ENCODE measurements at regions not wholly inside any gene's neighbourhood (a gene's known extent, or its start where the extent isn't known, plus 50 kb on each side); places are given as distances from the start of the nearest gene placed in this dataset.

DNA sequence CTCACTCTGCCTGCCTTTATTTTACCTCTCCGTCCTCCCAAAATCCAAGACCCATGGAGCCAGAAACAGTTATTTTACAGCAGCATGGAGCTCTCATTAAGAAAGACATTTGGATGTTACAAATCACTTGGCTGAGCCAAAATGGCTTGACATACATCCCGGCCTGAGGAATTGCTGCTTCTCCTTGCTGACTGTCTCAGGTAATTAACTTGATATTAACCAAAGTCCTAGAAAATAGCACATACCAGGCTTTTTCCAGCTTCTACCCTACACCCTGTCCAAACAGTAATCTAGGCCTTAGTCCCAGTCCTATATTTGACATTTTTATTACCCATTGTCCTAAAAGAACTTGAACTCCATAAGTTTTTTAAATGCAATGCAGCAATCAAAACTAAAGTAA lies 205.0 kb downstream of the TMX3 start:
- TF ChIP-seq CTCF (IDR thresholded peaks at IDR 0.05; ENCODE audit: low read depth, low read length) (no peak), EZH2phosphoT487 (IDR thresholded peaks at IDR 0.05; ENCODE audit: low read depth) (no peak)

Data from OCI-LY3 (cell line).